ENCODE measurements at regions not wholly inside any gene's neighbourhood (a gene's known extent, or its start where the extent isn't known, plus 50 kb on each side); places are given as distances from the start of the nearest gene placed in this dataset.

- TF ChIP-seq POLR2AphosphoS5 (IDR thresholded peaks at IDR 0.05), result no peak
- no peak for TF ChIP-seq EP300 (IDR thresholded peaks at IDR 0.05)
- no peak for TF ChIP-seq CTCF (IDR thresholded peaks at IDR 0.05)
- TF ChIP-seq POLR2A (IDR thresholded peaks at IDR 0.05; ENCODE audit: low read depth), result no peak
- H3K36me3 ChIP-seq, result no peaks in the 10 kb centered on the region
- no peaks in the 10 kb centered on the region for H3K27me3 ChIP-seq
- WGBS, result 89% methylated on average over 9 of the region's 11 CpGs
- H3K4me3 ChIP-seq, result no peak overlapping the region
- H3K9me3 ChIP-seq, result no peaks in the 10 kb centered on the region
- H3K27ac ChIP-seq (replicated peaks in 1 of 4), result no peak overlapping the region
- peaks cover 0 to 5% (median 0%) of the 10 kb centered on the region in 4 donors for H3K4me1 ChIP-seq
- intact Hi-C loops (cut with DNase I), result no loop called here
- DNase-seq (ENCODE audit: extremely low spot score), result no peak
These were observed 96.4 kb downstream of the TMEM170B start for GRCh38 chr6:11633741-11634509.

DNA sequence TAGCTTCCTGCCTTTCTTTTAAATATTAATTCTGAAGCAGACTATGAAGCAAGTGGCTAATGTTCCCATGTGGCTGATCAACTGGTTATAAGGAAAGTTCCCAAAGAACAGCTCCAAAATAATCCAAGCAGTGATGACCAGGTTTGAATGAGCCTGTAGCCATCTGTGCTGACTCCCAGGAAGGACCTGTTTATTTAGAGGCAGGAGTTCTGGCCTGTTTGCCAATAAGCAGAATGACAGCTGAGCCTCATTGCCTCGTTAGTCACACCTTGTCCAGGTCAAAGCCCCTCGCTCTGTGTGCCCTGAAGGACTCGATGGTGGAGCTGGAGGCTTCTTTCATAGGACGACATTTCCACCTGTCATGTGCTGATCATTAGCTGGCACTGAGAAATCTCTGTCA is 97.4 kb downstream of the TMEM170B start:
- H3K27me3 ChIP-seq, result no peaks in the 10 kb centered on the region
- H3K36me3 ChIP-seq, result no peaks in the 10 kb centered on the region
- intact Hi-C loops (cut with DNase I), result no loop called here
- no peak for TF ChIP-seq POLR2A (IDR thresholded peaks at IDR 0.05; ENCODE audit: low read depth)
- TF ChIP-seq EP300 (IDR thresholded peaks at IDR 0.05), result no peak
- no peak for TF ChIP-seq CTCF (IDR thresholded peaks at IDR 0.05)
- TF ChIP-seq POLR2AphosphoS5 (IDR thresholded peaks at IDR 0.05), result no peak
- peaks cover 0 to 5% (median under 1%) of the 10 kb centered on the region in 4 donors for H3K4me1 ChIP-seq
- H3K27ac ChIP-seq (replicated peaks in 1 of 4), result no peak overlapping the region
- DNase-seq (ENCODE audit: extremely low spot score), result no peak
- WGBS, result 88% methylated on average over 4 of the region's 4 CpGs
- H3K4me3 ChIP-seq, result no peak overlapping the region
- no peaks in the 10 kb centered on the region for H3K9me3 ChIP-seq

GRCh38 chr6:11636121-11636520 is 98.6 kb downstream of the TMEM170B start:
- TF ChIP-seq POLR2A (IDR thresholded peaks at IDR 0.05; ENCODE audit: low read depth) (no peak), POLR2AphosphoS5 (IDR thresholded peaks at IDR 0.05) (no peak), EP300 (IDR thresholded peaks at IDR 0.05) (no peak), CTCF (IDR thresholded peaks at IDR 0.05) (no peak)
- no peaks in the 10 kb centered on the region for H3K27me3 ChIP-seq

GRCh38 chr6:11637266-11637665 is 99.7 kb downstream of the TMEM170B start:
- no peak overlapping the region for H3K4me3 ChIP-seq
- no peaks in the 10 kb centered on the region for H3K9me3 ChIP-seq
- peaks cover 0 to 5% (median under 1%) of the 10 kb centered on the region in 4 donors for H3K4me1 ChIP-seq
- H3K36me3 ChIP-seq, result no peaks in the 10 kb centered on the region
- H3K27ac ChIP-seq (replicated peaks in 1 of 4), result no peak overlapping the region
- intact Hi-C loops (cut with DNase I), result no loop called here
- WGBS, result 82% methylated on average over 2 of the region's 2 CpGs
- TF ChIP-seq POLR2AphosphoS5 (IDR thresholded peaks at IDR 0.05), result no peak
- no peak for TF ChIP-seq POLR2A (IDR thresholded peaks at IDR 0.05; ENCODE audit: low read depth)
- no peak for TF ChIP-seq EP300 (IDR thresholded peaks at IDR 0.05)
- TF ChIP-seq CTCF (IDR thresholded peaks at IDR 0.05), result no peak
- H3K27me3 ChIP-seq, result no peaks in the 10 kb centered on the region
- DNase-seq (ENCODE audit: extremely low spot score), result no peak

More at GRCh38 chr6:11636121-11636520, 98.6 kb downstream of the TMEM170B start:
- no peak overlapping the region for H3K27ac ChIP-seq (replicated peaks in 1 of 4)
- no peaks in the 10 kb centered on the region for H3K9me3 ChIP-seq
- intact Hi-C loops (cut with DNase I), result no loop called here
- no peak for DNase-seq (ENCODE audit: extremely low spot score)
- WGBS, result 87% methylated on average over 5 of the region's 5 CpGs
- H3K36me3 ChIP-seq, result no peaks in the 10 kb centered on the region
- no peak overlapping the region for H3K4me3 ChIP-seq
- H3K4me1 ChIP-seq, result peaks cover 0 to 5% (median 2%) of the 10 kb centered on the region in 4 donors

Data from esophagus muscularis mucosa (tissue), 4 donors.